Stimulated activated CD8-positive, alpha-beta memory T cell treated with anti-CD3 and anti-CD28 coated beads, Interleukin-12 subunit alpha, Interleukin-12 subunit beta, amount 100 ng/mL, for 24 hours (primary cell): ENCODE measurements at regions not wholly inside any gene's neighbourhood (a gene's known extent, or its start where the extent isn't known, plus 50 kb on each side); places are given as distances from the start of the nearest gene placed in this dataset.
"Not testable (repeated sequence)": the region's sequence is repeated elsewhere in the genome, so short reads cannot be mapped to it uniquely, and the experiment has no call there.

Experiments used
- DNase-seq: peaks from one replicate; pipeline ENCODE4 v3.0.0-alpha.2; 2020; ENCODE audit errors: extremely low read depth

DNA sequence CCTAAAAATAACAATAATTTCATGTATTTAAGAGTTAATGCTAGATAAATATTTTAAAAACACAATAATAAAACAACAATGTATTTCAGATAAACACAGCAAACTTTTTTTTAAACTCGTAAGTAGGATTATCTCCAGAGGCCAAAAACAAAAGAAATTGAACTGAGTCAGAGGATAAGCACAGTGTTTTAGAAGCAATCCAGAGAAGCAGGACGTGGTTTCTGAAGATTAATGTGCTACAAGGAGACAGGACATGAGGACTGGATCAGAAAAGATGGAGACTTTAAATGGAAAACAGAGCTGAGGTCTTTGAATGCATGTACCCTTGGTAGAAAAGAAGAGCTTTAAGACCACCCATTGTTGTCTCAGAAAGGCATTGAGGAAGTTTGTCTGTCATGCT lies 491.2 kb upstream of the TLE4 start:
- no peak for DNase-seq

DNA sequence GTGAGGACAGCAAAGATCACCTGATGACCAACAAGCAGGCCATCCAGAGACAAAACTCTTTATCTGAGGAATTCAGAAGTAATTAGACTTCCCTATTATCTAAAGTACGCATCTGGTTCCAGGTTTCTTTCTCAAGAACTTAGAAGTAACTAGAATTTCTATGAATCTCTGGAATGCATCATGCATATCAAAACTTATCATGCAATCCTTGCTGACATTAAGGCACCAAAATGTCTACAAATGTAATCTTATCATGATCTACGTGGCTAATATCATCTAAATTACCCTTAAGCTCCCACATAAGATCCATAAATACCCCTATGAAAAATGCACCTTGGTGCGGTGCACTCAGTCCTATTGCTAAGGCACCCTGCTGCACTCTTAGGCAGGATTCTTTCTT lies 488.1 kb upstream of the TLE4 start:
- DNase-seq, result no peak

DNA sequence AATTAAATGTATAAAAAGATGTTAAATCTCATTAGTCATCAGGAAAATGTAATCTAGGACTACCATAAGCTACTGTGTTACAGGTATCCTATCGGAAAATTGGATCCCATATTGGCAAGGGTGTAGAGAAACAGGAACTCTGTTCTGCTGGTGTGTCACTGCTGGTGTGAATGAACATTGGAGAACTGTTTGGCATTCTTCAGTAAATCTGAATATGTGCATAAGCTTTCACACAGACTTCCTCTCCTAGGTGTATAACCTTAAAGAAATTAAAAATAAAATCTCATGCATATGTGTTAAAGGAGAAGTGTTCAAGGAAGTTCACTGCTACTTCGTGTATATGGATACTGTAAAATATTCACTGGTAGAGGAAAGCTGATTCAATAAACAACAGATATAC lies 484.6 kb upstream of the TLE4 start:
- DNase-seq, result no peak

DNA sequence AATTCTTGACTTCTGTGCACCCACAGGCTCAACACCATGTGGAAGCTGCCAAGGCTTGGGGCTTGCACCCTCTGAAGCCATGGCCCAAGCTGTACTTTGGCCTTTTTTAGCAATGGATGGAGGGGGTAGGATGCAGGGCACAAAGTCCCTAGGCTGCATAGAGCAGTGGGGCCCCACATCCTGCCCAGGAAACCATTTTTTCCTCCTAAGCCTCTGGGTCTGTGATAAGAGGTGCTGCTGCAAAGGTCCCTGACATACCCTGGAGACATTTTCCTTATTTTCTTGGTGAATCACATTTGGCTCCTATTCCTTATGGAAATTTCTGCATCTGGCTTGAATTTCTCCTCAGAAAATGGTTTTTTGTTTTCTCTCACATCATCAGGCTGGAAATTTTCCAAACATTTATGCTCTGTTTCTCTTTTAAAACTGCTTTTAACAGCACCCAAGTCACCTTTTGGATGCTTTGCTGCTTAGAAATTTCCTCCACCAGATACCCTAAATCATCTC lies 482.7 kb upstream of the TLE4 start:
- no peak for DNase-seq

DNA sequence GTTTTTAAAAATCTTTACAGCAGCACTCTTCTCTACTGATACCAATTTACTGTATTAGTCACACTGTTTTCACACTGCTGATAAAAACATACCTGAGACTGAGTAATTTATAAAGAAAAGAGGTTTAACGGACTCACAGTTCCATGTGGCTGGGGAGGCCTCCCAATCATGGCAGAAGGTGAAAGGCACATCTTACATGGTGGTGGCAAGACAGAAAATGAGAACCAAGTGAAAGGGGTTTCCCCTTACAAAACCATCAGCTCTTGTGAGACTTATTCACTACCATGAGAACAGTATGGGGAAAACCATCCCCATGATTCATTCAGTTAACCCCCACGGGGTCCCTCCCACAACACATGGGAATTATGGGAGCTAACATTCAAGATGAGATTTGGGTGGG lies 481.9 kb upstream of the TLE4 start:
- DNase-seq, result not testable (repeated sequence)

DNA sequence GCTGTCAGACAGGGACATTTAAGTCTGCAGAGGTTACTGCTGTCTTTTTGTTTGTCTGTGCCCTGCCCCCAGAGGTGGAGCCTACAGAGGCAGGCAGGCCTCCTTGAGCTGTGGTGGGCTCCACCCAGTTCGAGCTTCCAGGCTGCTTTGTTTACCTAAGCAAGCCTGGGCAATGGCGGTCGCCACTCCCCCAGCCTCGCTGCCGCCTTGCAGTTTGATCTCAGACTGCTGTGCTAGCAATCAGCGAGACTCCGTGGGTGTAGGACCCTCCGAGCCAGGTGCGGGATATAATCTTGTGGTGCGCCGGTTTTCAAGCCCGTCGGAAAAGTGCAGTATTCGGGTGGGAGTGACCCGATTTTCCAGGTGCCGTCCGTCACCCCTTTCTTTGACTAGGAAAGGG lies 468.5 kb upstream of the TLE4 start:
- DNase-seq, result not testable (repeated sequence)

DNA sequence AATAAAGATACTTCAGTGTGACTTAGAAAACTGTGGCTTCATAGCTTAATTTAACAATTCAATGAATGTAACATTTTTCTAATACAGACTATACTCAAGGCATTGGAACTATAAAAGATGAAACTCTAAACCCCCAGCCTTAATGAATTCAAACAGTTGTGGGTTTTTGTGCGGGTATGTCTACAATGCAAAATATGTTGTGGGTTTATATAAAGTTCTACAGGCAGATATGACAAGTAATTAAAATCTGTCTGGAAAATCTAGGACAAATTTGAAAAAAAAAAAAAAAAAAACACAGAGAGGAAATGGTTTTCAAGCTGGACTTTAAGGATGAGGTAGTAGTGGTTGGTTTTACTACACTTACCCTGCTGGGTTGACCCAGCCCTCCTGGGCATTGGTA lies 467.5 kb upstream of the TLE4 start:
- no peak for DNase-seq

DNA sequence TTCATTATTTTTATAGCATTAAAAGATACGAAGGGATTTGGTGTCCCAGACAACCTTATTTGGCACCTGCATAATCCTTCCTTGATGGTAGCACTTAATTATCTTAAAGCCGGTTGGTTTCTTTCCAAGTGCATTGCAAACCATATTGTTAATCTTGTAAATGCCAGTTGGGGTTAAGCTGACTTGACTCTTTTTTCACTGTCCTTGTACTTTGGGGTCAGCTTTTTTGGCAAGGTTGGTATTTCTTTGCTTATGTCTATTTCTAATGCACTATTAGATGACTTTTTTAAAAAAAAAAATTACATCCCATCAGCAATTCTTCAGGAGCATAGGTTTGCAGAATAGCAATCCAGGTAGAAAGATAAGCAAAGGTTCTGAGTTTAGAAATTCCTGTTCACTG lies 466.8 kb upstream of the TLE4 start:
- DNase-seq, result no peak

DNA sequence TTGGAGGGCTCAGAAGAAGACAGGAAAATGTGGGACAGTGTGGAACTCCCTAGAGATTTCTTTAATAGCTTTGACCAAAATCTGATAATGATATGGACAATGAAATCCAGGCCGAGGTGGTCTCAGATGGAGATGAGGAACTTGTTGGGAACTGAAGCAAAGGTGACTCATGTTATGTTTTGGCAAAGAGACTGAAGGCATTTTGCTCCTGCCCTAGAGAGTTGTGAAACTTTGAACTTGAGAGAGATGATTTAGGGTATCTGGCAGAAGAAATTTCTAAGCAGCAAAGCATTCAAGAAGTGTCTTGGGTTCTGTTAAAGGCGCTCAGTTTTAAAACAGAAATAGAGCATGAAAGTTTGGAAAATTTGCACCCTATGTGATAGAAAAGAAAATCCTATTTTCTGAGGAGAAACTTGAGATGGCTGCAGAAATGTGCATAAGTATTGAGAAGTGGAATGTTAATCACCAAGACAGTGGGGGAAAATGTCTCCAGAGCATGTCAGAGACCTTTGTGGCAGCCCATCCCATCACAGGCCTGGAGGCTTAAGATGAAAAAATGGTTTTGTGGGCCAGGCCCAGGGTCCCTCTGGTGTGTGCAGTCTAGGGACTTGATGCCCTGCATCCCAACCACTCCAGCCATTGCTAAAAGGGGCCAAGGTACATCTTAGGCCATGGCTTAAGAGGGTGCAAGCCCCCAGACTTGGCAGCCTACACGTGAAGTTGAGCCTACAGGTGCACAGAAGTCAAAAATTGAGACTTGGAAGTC lies 463.7 kb upstream of the TLE4 start:
- no peak for DNase-seq

DNA sequence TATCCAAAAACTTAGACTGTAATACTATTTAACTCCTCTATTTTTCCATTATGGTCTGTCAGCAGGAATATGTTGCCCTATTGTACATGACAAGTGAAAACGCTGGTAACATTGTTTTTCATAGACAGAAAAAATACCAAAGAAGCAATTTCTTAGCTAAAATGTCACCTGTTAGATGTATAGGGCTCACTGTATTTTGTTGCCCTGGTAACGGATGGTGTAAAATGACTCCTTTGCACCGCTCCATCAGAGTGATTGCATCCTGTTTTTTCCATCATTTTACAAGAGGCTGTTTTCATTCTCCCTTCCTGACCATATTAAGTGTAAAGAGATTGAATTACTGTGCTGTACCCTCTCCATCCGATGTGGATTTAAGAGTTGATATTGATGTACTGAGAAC lies 460.1 kb upstream of the TLE4 start:
- DNase-seq, result no peak

DNA sequence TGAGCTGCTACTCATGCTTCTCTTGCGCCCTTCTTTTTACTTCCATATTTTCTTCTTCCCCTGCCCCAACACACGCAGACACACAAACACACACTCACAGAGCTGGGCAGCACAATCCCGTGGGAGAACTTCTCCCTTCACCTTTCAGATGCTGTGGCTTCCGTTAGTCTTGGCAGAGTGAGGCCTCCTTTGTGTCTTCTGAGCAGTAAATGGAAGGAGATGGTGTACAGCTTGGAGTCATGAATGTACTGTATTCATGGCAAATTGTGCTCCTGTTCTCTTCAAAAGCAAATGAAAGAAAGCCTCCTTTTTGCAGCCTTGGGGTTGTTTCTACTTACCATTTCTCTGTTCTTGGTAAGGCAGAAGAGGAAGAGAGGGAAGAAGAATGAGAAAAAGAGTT lies 456.6 kb upstream of the TLE4 start:
- DNase-seq, result no peak

DNA sequence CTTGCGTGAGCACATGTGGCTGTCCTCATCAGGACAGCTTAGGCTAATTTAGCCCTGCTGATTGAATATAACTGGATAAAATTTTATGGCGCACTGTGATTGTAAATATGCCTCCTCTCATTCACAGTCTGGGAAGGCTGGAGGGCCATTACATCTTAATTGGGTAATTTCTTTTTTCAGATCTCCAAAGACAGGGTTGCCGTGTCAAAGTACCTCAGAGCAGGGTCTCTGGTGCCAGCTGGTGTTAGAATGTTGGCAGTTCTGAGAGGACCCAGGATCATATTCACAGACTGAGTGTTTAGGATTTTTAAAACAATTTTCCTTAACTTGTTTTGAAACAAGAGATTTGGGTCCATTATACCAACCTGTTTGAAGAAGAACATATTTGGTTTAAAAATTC lies 455.7 kb upstream of the TLE4 start:
- no peak for DNase-seq

DNA sequence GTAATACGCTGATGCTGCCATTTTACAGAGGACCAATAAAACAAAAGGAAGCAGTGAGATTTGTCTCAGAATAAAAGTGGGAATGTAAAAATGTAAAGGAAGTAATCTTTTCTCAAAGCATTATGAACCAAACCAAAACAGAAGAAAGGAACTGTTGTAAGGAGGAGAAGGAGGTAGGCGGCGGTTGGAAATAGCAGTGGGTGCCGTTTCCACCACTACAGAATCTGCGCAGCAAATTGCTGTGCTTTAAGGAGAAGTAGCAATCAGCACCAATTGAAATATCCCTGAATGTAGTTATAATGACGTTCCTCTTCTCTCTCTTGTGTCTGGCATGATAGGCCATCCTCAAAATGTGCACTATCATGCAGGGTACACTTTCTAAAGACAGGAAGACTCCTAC lies 455.1 kb upstream of the TLE4 start:
- DNase-seq, result no peak

DNA sequence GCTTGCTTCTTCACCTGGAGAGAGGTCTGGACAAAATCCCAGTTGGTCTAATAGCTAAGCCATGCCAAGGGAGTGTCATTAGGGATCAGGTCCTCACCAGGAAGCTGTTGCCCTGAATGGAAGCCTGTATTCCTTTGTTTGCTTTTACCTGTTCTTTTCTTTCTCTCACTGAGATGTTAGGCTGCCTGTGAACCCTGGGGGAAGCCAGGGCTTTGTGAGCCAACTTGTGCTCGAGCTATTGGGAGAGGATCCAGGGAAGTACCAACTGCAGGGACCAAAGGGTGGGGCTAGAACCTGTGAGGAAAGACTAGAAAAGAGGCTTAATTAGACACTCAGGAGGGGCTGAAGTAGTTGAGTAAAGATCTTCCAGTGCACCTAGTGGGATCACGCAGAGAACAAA lies 451.2 kb upstream of the TLE4 start:
- no peak for DNase-seq

DNA sequence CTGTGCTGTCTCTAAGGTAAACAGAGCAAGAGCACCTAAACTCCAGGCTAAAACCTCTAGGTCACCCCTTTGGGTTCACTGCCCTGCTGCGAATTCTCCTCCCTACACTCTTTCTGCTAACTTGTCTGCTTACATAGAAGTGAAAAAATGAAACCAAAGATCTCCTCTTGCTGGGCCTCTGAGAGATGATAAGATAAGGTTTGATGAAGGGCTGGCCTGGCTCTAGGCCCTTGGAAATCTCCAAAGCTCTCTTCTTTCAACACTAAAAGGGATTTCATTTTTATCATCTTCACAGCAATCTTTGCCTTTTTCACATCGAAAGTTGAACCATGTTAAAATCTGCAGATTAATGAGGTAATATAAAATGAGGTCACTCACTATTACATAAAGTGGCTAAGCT lies 450.8 kb upstream of the TLE4 start:
- no peak for DNase-seq

DNA sequence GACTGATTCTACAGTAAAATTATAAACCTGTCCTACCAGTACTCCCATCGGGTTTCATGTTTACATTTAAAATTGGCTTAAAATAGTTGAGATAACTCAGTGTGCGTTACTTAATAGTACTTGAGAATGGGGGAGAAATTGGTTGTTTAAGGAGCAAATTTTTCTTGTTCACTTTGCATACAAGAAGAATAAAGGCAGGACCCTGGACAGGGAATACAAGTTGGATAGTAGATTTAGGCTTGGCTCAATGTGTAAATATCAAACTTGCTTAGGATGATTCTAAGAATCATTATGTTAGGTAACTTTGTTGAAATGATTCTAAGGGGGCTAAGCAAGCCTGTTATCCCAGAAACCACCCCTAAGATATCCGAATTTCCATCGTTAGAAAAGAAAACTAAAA lies 448.4 kb upstream of the TLE4 start:
- no peak for DNase-seq

DNA sequence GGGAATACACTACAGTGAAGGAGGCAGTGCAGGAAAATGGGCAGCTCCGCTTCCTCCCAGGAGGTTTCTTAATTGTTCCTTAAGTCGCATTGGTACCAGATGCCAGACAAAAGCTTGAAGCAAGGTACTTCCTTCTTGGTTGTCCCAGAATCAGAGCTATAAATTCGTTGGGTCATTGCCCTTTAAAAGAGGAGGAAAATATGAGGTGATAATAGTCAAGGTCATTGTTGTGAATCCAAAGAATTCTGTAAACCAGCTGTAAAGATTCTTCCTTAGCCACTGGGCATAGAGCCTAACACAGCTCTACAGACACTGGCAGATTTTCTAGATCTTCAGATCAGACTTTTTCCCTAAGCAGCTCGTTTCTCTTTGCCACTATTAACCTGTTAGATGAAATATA lies 444.1 kb upstream of the TLE4 start:
- no peak for DNase-seq

DNA sequence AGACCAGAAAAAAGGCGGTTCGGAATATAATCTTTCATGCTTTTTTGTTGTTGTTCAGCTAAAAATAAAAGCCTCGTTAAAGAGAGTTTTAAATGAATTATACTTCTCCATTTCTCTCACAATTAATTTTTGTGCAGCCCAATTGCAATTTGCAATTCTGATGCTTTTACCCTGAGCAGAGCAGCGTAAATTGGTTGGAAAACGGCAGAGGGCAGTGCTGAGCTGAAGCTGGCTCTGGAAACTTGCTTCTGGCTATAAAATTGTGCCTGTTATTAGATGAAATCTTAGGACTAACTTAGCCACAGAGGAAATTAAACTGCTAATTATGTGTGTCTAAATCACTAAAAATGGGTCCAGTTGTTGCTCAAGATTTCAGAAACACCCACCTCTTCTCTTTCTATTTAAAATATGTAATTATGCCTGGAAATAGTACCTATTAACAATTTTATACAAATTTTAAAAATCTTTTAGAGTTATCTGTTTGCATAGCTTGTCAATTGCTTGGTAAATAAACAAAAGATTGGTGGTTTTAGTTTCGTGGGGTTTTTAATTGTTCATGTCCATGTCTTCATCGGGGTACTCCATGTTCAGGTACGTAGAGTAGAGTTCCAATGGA lies 441.8 kb upstream of the TLE4 start:
- no peak for DNase-seq

DNA sequence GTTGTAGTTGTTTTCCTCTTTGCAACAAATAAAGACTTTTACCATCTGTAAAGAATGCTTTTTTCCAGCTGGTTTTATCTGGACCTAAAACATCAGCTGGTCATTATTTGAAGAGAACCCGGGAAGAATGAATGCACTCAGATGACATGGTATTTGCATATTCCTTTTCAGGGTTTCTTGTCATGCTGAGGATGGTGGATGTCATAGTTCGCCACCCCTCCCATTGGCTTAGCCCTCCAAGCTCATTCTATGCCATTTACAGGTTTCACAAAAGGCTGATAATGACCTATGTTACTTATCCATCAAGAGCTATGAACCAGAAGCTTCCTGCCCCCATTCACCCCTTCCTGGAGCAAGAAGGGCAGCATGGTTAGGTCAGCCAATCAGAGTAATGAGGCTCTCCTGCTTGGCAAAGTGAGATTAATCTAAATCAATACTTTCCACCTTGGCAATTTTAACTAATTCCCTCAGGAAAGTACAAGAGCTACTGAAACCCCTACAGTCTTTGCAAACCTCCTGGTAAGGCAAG lies 440.5 kb upstream of the TLE4 start:
- no peak for DNase-seq

DNA sequence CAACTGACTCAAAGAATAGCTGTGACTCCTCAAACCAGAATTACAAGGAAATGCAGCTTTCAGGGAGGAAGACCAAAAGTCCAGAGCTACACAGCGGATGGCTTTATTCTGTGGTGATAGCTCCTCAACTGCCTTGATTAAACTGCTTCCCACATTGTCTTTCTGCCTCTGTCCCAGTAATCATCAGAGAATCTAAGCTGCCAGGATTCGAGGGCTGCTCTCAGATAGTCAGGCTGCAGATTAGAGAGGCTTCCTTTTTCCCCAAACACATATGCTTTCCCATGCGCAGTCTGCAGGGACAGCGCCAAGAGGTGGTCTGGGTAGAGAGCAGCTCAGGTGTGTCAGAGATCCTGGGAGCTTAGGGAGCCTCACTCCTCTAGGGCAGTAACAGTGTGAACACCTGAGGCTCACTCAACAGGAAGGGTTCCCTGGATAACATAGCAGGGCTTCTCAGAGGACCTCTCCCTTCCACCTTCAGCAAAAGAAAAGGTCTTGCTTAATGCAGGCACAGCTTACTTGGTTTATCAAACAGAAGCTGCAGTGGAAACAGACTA lies 439.9 kb upstream of the TLE4 start:
- no peak for DNase-seq

DNA sequence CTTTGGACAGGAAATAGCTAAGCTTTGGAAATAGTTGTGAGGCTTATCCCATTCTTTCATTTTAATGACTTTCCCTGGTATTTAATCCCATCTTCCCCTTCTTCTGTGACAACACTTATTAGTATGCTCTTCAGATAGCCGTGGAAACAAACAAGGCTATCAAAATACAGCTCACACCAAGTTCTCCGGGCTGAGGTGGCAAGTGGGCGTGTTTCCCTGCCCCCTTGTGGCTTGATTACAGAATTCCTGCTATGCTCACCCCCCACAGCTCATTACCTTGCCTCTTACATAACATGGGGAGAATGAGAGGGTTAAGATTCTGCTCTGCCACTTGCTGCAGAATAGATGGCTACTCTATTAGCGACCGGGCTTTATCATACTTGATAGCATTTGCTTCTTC lies 437.1 kb upstream of the TLE4 start:
- DNase-seq, result no peak

DNA sequence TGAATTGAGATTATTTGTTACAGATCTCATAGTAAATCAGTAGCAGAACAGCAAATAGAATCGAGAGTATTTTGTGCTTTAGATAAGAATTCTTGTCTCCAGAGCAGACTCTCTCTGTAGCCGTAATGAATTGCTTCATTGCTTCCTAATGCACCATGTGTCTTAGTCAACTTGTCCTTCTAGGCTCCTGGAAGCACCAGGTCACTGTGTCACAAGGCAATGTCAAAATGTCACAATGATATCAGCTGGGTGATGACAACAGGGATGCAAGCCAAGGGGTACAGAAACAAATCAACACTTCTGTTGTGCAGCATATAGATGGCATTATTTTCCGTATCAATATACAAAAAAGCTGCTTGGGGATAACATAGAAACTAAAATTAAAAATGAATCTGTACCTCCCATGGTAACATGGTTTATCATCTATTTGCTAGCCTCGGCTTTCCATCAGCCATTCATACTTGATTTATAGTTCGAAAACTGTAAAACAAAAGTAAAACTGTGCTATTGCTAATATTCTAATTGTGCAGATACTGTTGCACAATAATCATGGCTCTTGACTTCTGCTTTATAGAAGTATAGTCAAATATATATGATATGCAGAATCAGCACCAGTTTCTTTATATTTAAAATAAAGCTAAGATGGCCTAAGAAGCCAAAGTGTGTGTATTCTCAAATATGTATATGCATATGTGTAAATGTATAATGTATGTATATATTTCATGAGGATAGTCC lies 435.9 kb upstream of the TLE4 start:
- DNase-seq, result no peak
